ENCODE measurements at regions not wholly inside any gene's neighbourhood (a gene's known extent, or its start where the extent isn't known, plus 50 kb on each side); places are given as distances from the start of the nearest gene placed in this dataset.
"Not testable (repeated sequence)": the region's sequence is repeated elsewhere in the genome, so short reads cannot be mapped to it uniquely, and the experiment has no call there.

- no peaks in the 10 kb centered on the region for H3K36me3 ChIP-seq
- H3K4me3 ChIP-seq = no peak overlapping the region
- no peaks in the 10 kb centered on the region for H3K27me3 ChIP-seq
- intact Hi-C loops (cut with DNase I; ENCODE audit: low total_unique reads) = no loop called here
- no peaks in the 10 kb centered on the region for H3K4me1 ChIP-seq
- H3K27ac ChIP-seq = no peak overlapping the region
- no peak for DNase-seq
- no peak for TF ChIP-seq POLR2A (IDR thresholded peaks at IDR 0.05)
- no peak for TF ChIP-seq CTCF (IDR thresholded peaks at IDR 0.05)
- no peaks in the 10 kb centered on the region for H3K9me3 ChIP-seq
These were observed 309.2 kb downstream of the SH3GL2 start for GRCh38 chr9:17888066-17888465.

DNA sequence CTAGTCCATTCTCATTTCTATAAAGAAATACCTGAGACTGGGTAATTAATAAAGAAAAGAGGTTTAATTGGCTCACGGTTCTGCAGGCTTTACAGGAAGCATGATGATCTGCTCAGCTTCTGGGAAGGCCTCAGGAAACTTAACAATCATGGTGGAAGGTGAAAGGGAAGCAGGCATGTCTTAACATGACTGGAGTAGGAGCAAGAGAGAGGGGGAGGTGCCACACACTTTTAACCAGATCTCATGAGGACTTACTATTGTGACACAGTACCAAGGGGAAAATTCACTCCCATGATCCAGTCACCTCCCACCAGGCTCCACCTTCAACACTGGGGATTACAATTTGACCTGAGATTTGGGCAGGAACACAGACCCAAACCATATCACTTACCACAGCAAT is 310.1 kb downstream of the SH3GL2 start:
- intact Hi-C loops (cut with DNase I; ENCODE audit: low total_unique reads); DNase-seq; H3K27me3 ChIP-seq; H3K9me3 ChIP-seq; H3K36me3 ChIP-seq; H3K4me3 ChIP-seq; H3K4me1 ChIP-seq; H3K27ac ChIP-seq: not testable (repeated sequence)

DNA sequence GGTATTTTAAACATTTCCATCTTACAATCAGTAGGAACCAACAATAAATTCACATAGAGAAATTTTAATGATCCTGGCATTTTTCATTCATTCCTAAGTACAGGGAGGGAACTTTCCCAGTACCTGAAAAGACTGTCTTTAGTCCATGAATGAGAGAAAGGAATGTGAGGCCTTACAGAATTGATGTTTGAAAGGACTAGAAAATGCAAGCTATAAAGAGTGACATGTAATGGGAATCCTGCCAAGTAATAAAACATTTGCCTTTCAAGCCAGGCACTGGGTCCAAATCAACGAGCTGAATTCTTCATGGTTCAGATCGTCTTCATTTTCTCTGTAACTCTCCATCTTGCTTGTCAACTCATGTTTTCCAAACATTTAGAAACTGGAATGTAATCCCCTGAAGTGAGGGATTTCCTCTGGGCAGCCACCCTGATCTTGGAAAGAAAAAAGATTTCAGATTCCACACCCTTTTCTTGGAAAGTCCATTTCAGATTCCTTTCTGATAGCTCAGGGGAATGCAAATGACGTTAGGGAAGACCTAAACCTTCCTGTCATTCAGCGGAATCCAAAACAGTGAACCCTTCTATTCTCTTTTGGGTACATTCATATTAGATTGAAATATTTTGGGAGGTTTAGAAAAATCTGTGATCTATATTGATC is 315.8 kb downstream of the SH3GL2 start:
- TF ChIP-seq CTCF (IDR thresholded peaks at IDR 0.05) (no peak), POLR2A (IDR thresholded peaks at IDR 0.05) (no peak)
- H3K36me3 ChIP-seq = no peaks in the 10 kb centered on the region
- no peak overlapping the region for H3K27ac ChIP-seq
- no peak for DNase-seq
- no peaks in the 10 kb centered on the region for H3K27me3 ChIP-seq
- H3K4me1 ChIP-seq = no peaks in the 10 kb centered on the region
- intact Hi-C loops (cut with DNase I; ENCODE audit: low total_unique reads) = no loop called here
- no peak overlapping the region for H3K4me3 ChIP-seq
- H3K9me3 ChIP-seq = no peaks in the 10 kb centered on the region

GRCh38 chr9:17900606-17901005 is 321.7 kb downstream of the SH3GL2 start:
- Histone ChIP-seq H3K4me3 (no peak overlapping the region), H3K27ac (no peak overlapping the region), H3K4me1 (no peaks in the 10 kb centered on the region), H3K27me3 (no peaks in the 10 kb centered on the region), H3K36me3 (no peaks in the 10 kb centered on the region), H3K9me3 (no peaks in the 10 kb centered on the region)
- intact Hi-C loops (cut with DNase I; ENCODE audit: low total_unique reads) = no loop called here
- DNase-seq = no peak
- TF ChIP-seq POLR2A (IDR thresholded peaks at IDR 0.05) (no peak), CTCF (IDR thresholded peaks at IDR 0.05) (no peak)

DNA sequence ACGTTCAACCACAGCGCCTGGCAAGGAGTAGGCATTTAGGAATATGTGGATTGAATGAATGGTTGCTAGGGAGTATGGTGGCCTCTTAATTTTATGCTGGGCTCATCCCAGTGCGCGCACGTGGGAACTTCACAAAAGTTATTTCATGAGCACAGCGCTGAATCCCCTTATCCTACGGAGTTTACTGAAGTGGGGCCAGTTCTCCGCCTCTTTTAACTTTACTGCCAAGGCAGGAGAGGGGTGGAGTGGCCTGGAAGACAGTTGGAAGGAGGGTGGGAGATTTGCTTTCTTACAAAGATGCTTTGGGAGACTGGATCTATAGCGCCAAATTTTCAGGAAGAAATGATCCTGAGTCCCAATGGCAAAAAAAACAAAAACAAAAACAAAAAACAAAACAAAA is 326.5 kb downstream of the SH3GL2 start:
- peak; percentile 45 to 68 for DNase-seq
- peak overlapping the region; percentile 81 to 93 for H3K27ac ChIP-seq
- no peaks in the 10 kb centered on the region for H3K27me3 ChIP-seq

More for the DNA sequence above, 326.5 kb downstream of the SH3GL2 start:
- no peaks in the 10 kb centered on the region for H3K9me3 ChIP-seq
- peaks cover 0 to 4% of the 10 kb centered on the region in 2 donors for H3K4me1 ChIP-seq
- TF ChIP-seq CTCF (IDR thresholded peaks at IDR 0.05) (no peak), POLR2A (IDR thresholded peaks at IDR 0.05) (no peak)
- intact Hi-C loops (cut with DNase I; ENCODE audit: low total_unique reads) = no loop called here
- H3K4me3 ChIP-seq = peak overlapping the region; percentile 57 to 62
- no peaks in the 10 kb centered on the region for H3K36me3 ChIP-seq

All from uterus (tissue), 3 donors.